Heart left ventricle (tissue), 13 donors: ENCODE measurements at regions not wholly inside any gene's neighbourhood (a gene's known extent, or its start where the extent isn't known, plus 50 kb on each side); places are given as distances from the start of the nearest gene placed in this dataset.

ENCODE experiments used
- CTCF ChIP-seq, 12 donors: fragments of 200-600 bp; sonication (generic) in 4 of 12; IDR thresholded peaks; one replicate each; pipeline versions ENCODE4 v1.5.0 to v1.8.0; 2018 to 2022; ENCODE audit warnings: antibody characterized with exemption in 12 of 12, mild to moderate bottlenecking in 5 of 12
- POLR2A ChIP-seq, 2 donors: fragments of 450-650 bp; IDR thresholded peaks; one replicate each; pipeline ENCODE4 v1.6.1; 2017; ENCODE audit warnings: antibody characterized with exemption in 2 of 2, mild to moderate bottlenecking in 2 of 2, moderate library complexity in 2 of 2
- donor health status: ischemic (EF 13 %, LVEDD 7.1; RV severe dilation, severe dysfunction).
- donor health status: DM: no; HTN: yes; CAD: no.
- donor health status: DM: no; HTN: no; CAD: no.
- donor health status: ischemic (EF 25% LVEDD 6.9; RV normal size, moderate dysfunction).
- donor health status: ischemic (EF 25% LVEDD 5.7; RV mildly dilated, moderate dysfunction).
- donor health status: ischemic (EF 35%, LVEDD 5.7; RV mildly dilated, moderate dysfunction).
- donor health status: nonischemic (EF 11% LVEDD 7.7; RV severe dilation, severe dysfunction).
- donor health status: DM: yes; HTN: yes; CAD: no.
- donor health status: PGD.
- donor health status: ischemic (EF 29% LVEDD 5.4; RV normal size, mild dysfunction).
- donor health status: nonischemic (EF 23%, LVEDD 6.1; RV moderate dilation, normal function).

- no peak for TF ChIP-seq POLR2A (IDR thresholded peaks at IDR 0.05)
- peak in 1 of 12 donors; percentile 3 for TF ChIP-seq CTCF (IDR thresholded peaks at IDR 0.05)
Observed at GRCh38 chr4:124060261-124060918, 652.1 kb downstream of the ANKRD50 start.
